Esophagus muscularis mucosa (tissue), 3 donors: ENCODE measurements at regions not wholly inside any gene's neighbourhood (a gene's known extent, or its start where the extent isn't known, plus 50 kb on each side); places are given as distances from the start of the nearest gene placed in this dataset.

Experiments
- POLR2A ChIP-seq: fragments of 450-650 bp; IDR thresholded peaks from one replicate; pipeline ENCODE4 v1.6.1; 2017; ENCODE audit warnings: antibody characterized with exemption, moderate library complexity, mild to moderate bottlenecking, low read depth
- TF ChIP-seq, protein P1 (sequence below), 3 experiments: fragments of 200-600 bp in 2 of 3; fragments of 450-650 bp in 1 of 3; sonication (generic) in 2 of 3; IDR thresholded peaks; one replicate each; pipeline ENCODE4 v1.5.1; 2017 to 2019; ENCODE audit warnings: antibody characterized with exemption in 3 of 3, mild to moderate bottlenecking in 2 of 3, moderate library complexity in 1 of 3

DNA sequence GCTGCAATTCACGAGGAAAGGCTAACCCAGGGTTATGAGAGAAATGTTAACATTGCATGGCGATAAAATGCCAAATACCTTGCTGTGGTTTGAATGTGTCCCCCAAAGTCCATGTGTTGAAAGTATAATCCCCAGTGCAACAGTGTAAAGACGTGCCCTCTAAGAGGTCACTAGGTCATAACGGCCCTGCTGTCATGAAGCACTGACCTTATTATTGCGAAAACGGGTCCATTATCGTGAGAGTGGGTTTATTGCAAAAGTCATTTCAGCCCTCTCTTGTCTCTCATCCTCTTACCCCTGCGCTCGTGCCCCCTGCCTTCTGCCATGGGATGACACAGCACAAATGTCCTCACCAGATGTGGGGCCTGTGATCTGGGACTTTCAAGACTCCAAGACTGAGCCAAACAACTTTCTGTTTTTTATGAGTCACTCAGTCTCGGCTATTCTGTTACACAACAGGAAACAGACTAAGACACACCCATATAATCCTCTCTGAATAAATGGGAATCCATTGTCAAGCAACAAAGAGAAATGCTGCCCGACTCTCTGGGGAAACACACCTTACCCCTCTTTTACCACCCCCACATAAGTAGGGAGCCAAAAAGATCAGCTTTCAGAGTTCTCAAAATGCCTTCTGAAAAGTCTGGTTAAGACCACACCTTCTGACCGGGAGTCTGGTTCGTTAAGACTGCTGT lies 73.1 kb upstream of the UCN3 start:
- no peak for TF ChIP-seq POLR2A
- TF ChIP-seq, protein P1, sequence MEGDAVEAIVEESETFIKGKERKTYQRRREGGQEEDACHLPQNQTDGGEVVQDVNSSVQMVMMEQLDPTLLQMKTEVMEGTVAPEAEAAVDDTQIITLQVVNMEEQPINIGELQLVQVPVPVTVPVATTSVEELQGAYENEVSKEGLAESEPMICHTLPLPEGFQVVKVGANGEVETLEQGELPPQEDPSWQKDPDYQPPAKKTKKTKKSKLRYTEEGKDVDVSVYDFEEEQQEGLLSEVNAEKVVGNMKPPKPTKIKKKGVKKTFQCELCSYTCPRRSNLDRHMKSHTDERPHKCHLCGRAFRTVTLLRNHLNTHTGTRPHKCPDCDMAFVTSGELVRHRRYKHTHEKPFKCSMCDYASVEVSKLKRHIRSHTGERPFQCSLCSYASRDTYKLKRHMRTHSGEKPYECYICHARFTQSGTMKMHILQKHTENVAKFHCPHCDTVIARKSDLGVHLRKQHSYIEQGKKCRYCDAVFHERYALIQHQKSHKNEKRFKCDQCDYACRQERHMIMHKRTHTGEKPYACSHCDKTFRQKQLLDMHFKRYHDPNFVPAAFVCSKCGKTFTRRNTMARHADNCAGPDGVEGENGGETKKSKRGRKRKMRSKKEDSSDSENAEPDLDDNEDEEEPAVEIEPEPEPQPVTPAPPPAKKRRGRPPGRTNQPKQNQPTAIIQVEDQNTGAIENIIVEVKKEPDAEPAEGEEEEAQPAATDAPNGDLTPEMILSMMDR (IDR thresholded peaks at IDR 0.05), result no peak
